ENCODE measurements at regions not wholly inside any gene's neighbourhood (a gene's known extent, or its start where the extent isn't known, plus 50 kb on each side); places are given as distances from the start of the nearest gene placed in this dataset.

- no peak for TF ChIP-seq INSM2 (tag by site-specific recombination; IDR thresholded peaks at IDR 0.05)
- TF ChIP-seq ZNF776 (tag by site-specific recombination; IDR thresholded peaks at IDR 0.05; ENCODE audit: borderline replicate concordance) = no peak
- TF ChIP-seq YY2 (tag by site-specific recombination; IDR thresholded peaks at IDR 0.05) = no peak
- TF ChIP-seq ZNF837 (tag by site-specific recombination; IDR thresholded peaks at IDR 0.05) = no peak
- TF ChIP-seq ZNF155 (tag by site-specific recombination; IDR thresholded peaks at IDR 0.05) = no peak
- TF ChIP-seq ZNF2 (tag by site-specific recombination; IDR thresholded peaks at IDR 0.05) = no peak
- no peak for TF ChIP-seq IKZF3 (tag by site-specific recombination; IDR thresholded peaks at IDR 0.05)
Measured at GRCh38 chr9:61666310-61666709, 476.5 kb downstream of the SPATA31A7 start (continued).

- Histone ChIP-seq H3K9me3 (ENCODE audit: control insufficient read depth, insufficient read depth, low read depth, low read length) (no peaks in the 10 kb centered on the region), H3K4me3 (ENCODE audit: low read depth, low read length) (peak overlapping the region; percentile 11; the same call in 1 of the 2 replicates), H3K27ac (ENCODE audit: extremely low read depth, low read depth, low read length) (no peak overlapping the region), H3K4me1 (ENCODE audit: control insufficient read depth, insufficient read depth, low read length) (no peaks in the 10 kb centered on the region), H3K36me3 (ENCODE audit: control insufficient read depth in 2 of 2, insufficient read depth in 1 of 2, low read length in 2 of 2) (no peaks in the 10 kb centered on the region)
- CTCF ChIA-PET = no interaction called here
- POLR2A ChIA-PET = no interaction called here
- TF ChIP-seq BCL11B (tag by site-specific recombination; IDR thresholded peaks at IDR 0.05; ENCODE audit: low read depth) = no peak
- TF ChIP-seq ZNF639 (tag by site-specific recombination; IDR thresholded peaks at IDR 0.05) = no peak
- no peak for TF ChIP-seq ZNF335 (tag by site-specific recombination; conservative IDR thresholded peaks at IDR 0.05)
- no peak for TF ChIP-seq ZBTB44 (tag by site-specific recombination; IDR thresholded peaks at IDR 0.05)
- no peak for TF ChIP-seq YY2 (tag by site-specific recombination; IDR thresholded peaks at IDR 0.05)
- no peak for TF ChIP-seq ZBTB20 (tag by site-specific recombination; IDR thresholded peaks at IDR 0.05)
- no peak for TF ChIP-seq YY1 (tag by site-specific recombination; IDR thresholded peaks at IDR 0.05)
- TF ChIP-seq, protein P1, sequence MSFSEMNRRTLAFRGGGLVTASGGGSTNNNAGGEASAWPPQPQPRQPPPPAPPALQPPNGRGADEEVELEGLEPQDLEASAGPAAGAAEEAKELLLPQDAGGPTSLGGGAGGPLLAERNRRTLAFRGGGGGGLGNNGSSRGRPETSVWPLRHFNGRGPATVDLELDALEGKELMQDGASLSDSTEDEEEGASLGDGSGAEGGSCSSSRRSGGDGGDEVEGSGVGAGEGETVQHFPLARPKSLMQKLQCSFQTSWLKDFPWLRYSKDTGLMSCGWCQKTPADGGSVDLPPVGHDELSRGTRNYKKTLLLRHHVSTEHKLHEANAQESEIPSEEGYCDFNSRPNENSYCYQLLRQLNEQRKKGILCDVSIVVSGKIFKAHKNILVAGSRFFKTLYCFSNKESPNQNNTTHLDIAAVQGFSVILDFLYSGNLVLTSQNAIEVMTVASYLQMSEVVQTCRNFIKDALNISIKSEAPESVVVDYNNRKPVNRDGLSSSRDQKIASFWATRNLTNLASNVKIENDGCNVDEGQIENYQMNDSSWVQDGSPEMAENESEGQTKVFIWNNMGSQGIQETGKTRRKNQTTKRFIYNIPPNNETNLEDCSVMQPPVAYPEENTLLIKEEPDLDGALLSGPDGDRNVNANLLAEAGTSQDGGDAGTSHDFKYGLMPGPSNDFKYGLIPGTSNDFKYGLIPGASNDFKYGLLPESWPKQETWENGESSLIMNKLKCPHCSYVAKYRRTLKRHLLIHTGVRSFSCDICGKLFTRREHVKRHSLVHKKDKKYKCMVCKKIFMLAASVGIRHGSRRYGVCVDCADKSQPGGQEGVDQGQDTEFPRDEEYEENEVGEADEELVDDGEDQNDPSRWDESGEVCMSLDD (tag by site-specific recombination; IDR thresholded peaks at IDR 0.05) = no peak
- TF ChIP-seq ZXDB (tag by site-specific recombination; IDR thresholded peaks at IDR 0.05) = no peak
- TF ChIP-seq ZNF10 (tag by site-specific recombination; IDR thresholded peaks at IDR 0.05) = no peak
- no peak for TF ChIP-seq ZNF843 (tag by site-specific recombination; IDR thresholded peaks at IDR 0.05)
- TF ChIP-seq ZNF670 (tag by site-specific recombination; IDR thresholded peaks at IDR 0.05; ENCODE audit: low read depth) = no peak
- TF ChIP-seq ZBTB48 (tag by site-specific recombination; IDR thresholded peaks at IDR 0.05) = no peak
- no peak for TF ChIP-seq ZNF585B (tag by site-specific recombination; IDR thresholded peaks at IDR 0.05)
- no peak for TF ChIP-seq PRDM4 (tag by site-specific recombination; IDR thresholded peaks at IDR 0.05)
- TF ChIP-seq WT1 (tag by site-specific recombination; IDR thresholded peaks at IDR 0.05) = no peak
- TF ChIP-seq ZBTB11 (tag by site-specific recombination; conservative IDR thresholded peaks at IDR 0.05; ENCODE audit: low read depth) = no peak
- no peak for TF ChIP-seq ZNF610 (tag by site-specific recombination; IDR thresholded peaks at IDR 0.05; ENCODE audit: borderline replicate concordance)
- no peak for TF ChIP-seq ZNF629 (tag by site-specific recombination; IDR thresholded peaks at IDR 0.05)
Measured at GRCh38 chr9:61666849-61667371, 477.1 kb downstream of the SPATA31A7 start.

Measured in HEK293 (cell line).